Stimulated activated CD4-positive, alpha-beta T cell treated with anti-CD3 and anti-CD28 coated beads, TNF-alpha, amount 100 ng/mL, for 1 hour (primary cell): ENCODE measurements at regions not wholly inside any gene's neighbourhood (a gene's known extent, or its start where the extent isn't known, plus 50 kb on each side); places are given as distances from the start of the nearest gene placed in this dataset.

Experiments used
- DNase-seq, 3 donors: peaks; one replicate each; pipeline ENCODE4 v3.0.0-alpha.2; 2020; ENCODE audit warnings: low read depth in 3 of 3, low spot score in 1 of 3

GRCh38 chr5:125579182-125579581 is 832.7 kb upstream of the ZNF608 start:
- DNase-seq: no peak

- DNase-seq: no peak
Measured at GRCh38 chr5:125581311-125581710, 834.9 kb upstream of the ZNF608 start.

GRCh38 chr5:125582352-125582751 is 835.9 kb upstream of the ZNF608 start:
- DNase-seq: no peak

- no peak for DNase-seq
Measured at GRCh38 chr5:125583321-125584139, 837.1 kb upstream of the ZNF608 start.

GRCh38 chr5:125584140-125584520 is 837.7 kb upstream of the ZNF608 start:
- no peak for DNase-seq

GRCh38 chr5:125587631-125588030 is 835.6 kb upstream of the GRAMD2B start:
- DNase-seq: no peak

- DNase-seq: no peak
Measured at GRCh38 chr5:125592856-125593255, 830.4 kb upstream of the GRAMD2B start.

GRCh38 chr5:125595095-125595494 is 828.1 kb upstream of the GRAMD2B start:
- DNase-seq: no peak

- DNase-seq: no peak
Measured at GRCh38 chr5:125595845-125596244, 827.4 kb upstream of the GRAMD2B start.

- no peak for DNase-seq
Measured at GRCh38 chr5:125597338-125597737, 825.9 kb upstream of the GRAMD2B start.

GRCh38 chr5:125600559-125600958 is 822.6 kb upstream of the GRAMD2B start:
- no peak for DNase-seq

GRCh38 chr5:125602184-125602583 is 821.0 kb upstream of the GRAMD2B start:
- no peak for DNase-seq

- no peak for DNase-seq
Measured at GRCh38 chr5:125603321-125603720, 819.9 kb upstream of the GRAMD2B start.

- no peak for DNase-seq
Measured at GRCh38 chr5:125604104-125604503, 819.1 kb upstream of the GRAMD2B start.

- no peak for DNase-seq
Measured at GRCh38 chr5:125607018-125607417, 816.2 kb upstream of the GRAMD2B start.

GRCh38 chr5:125609011-125609410 is 814.2 kb upstream of the GRAMD2B start:
- DNase-seq: no peak

GRCh38 chr5:125610892-125611291 is 812.3 kb upstream of the GRAMD2B start:
- DNase-seq: no peak

- DNase-seq: no peak
Measured at GRCh38 chr5:125611541-125611940, 811.7 kb upstream of the GRAMD2B start.

GRCh38 chr5:125612181-125612721 is 811.0 kb upstream of the GRAMD2B start:
- DNase-seq: no peak

GRCh38 chr5:125612776-125613175 is 810.4 kb upstream of the GRAMD2B start:
- no peak for DNase-seq

- DNase-seq: no peak
Measured at GRCh38 chr5:125630237-125630636, 793.0 kb upstream of the GRAMD2B start.

GRCh38 chr5:125633523-125633922 is 789.7 kb upstream of the GRAMD2B start:
- no peak for DNase-seq
